ENCODE measurements at regions not wholly inside any gene's neighbourhood (a gene's known extent, or its start where the extent isn't known, plus 50 kb on each side); places are given as distances from the start of the nearest gene placed in this dataset.
"Not testable (repeated sequence)": the region's sequence is repeated elsewhere in the genome, so short reads cannot be mapped to it uniquely, and the experiment has no call there.

GRCh38 chr6:119758385-119758784 is 408.8 kb upstream of the MAN1A1 start:
- DNase-seq = no peak

- no peak for DNase-seq
Measured at GRCh38 chr6:119757467-119757866, 407.9 kb upstream of the MAN1A1 start.

GRCh38 chr6:119749335-119749734 is 399.8 kb upstream of the MAN1A1 start:
- no peak for DNase-seq

GRCh38 chr6:119748535-119748934 is 399.0 kb upstream of the MAN1A1 start:
- DNase-seq = not testable (repeated sequence)

- DNase-seq = peak; percentile 68
Measured at GRCh38 chr6:119742188-119742803, 392.7 kb upstream of the MAN1A1 start.

- no peak for DNase-seq
Measured at GRCh38 chr6:119739769-119740168, 390.2 kb upstream of the MAN1A1 start.

GRCh38 chr6:119738425-119738824 is 388.9 kb upstream of the MAN1A1 start:
- no peak for DNase-seq

- DNase-seq = no peak
Measured at GRCh38 chr6:119736296-119737021, 386.9 kb upstream of the MAN1A1 start.

GRCh38 chr6:119735530-119735929 is 386.0 kb upstream of the MAN1A1 start:
- DNase-seq = no peak

GRCh38 chr6:119734227-119734626 is 384.7 kb upstream of the MAN1A1 start:
- DNase-seq = no peak

- no peak for DNase-seq
Measured at GRCh38 chr6:119728935-119729334, 379.4 kb upstream of the MAN1A1 start.

GRCh38 chr6:119728220-119728750 is 378.7 kb upstream of the MAN1A1 start:
- DNase-seq = no peak

- no peak for DNase-seq
Measured at GRCh38 chr6:119727504-119728219, 378.1 kb upstream of the MAN1A1 start.

- not testable (repeated sequence) for DNase-seq
Measured at GRCh38 chr6:119726912-119727311, 377.4 kb upstream of the MAN1A1 start.

- no peak for DNase-seq
Measured at GRCh38 chr6:119726086-119726485, 376.5 kb upstream of the MAN1A1 start.

- no peak for DNase-seq
Measured at GRCh38 chr6:119720160-119720559, 370.6 kb upstream of the MAN1A1 start.

- DNase-seq = no peak
Measured at GRCh38 chr6:119717942-119718341, 368.4 kb upstream of the MAN1A1 start.

- no peak for DNase-seq
Measured at GRCh38 chr6:119716668-119717270, 367.2 kb upstream of the MAN1A1 start.

GRCh38 chr6:119713903-119714302 is 364.3 kb upstream of the MAN1A1 start:
- no peak for DNase-seq

- no peak for DNase-seq
Measured at GRCh38 chr6:119686644-119687043, 337.1 kb upstream of the MAN1A1 start.

GRCh38 chr6:119686240-119686639 is 336.7 kb upstream of the MAN1A1 start:
- DNase-seq = no peak

GRCh38 chr6:119683671-119684070 is 334.1 kb upstream of the MAN1A1 start:
- no peak for DNase-seq

GRCh38 chr6:119683031-119683430 is 333.5 kb upstream of the MAN1A1 start:
- no peak for DNase-seq

Data from activated CD4-positive, alpha-beta T cell treated with anti-CD3 and anti-CD28 coated beads, Interleukin-2, Interleukin-6, amounts not matched to agents 100 ng/mL and 50 ng/mL, durations not matched to agents 16 hours and 8 hours (primary cell).